A549 (cell line): ENCODE measurements at regions not wholly inside any gene's neighbourhood (a gene's known extent, or its start where the extent isn't known, plus 50 kb on each side); places are given as distances from the start of the nearest gene placed in this dataset.

Source experiments
- ATAC-seq, 2 experiments: fragments of 200-7000 bp in 1 of 2; fragments of >200 bp in 1 of 2; cut with Nextera tagmentation in 1 of 2; cut with Tn5 transposase in 1 of 2; 3 replicates each; pipeline versions ENCODE4 v1.8.0 to v1.9.1; 2018 to 2020; ENCODE audit warnings: mild to moderate bottlenecking in 1 of 2, moderate library complexity in 1 of 2
- CTCF ChIA-PET: fragments of 300-600 bp; sonication (Branson Sonifier 250); formaldehyde crosslinking; extraction: SDS; loops from one replicate; lab custom pipeline; 2021; ENCODE audit warnings: antibody characterized with exemption, inconsistent platforms; lab: Yijun Ruan, JAX
- POLR2A ChIA-PET: fragments of 350-600 bp; formaldehyde crosslinking; extraction: SDS; loops from one replicate; lab custom pipeline; 2021; ENCODE audit warnings: antibody characterized with exemption, inconsistent platforms; lab: Yijun Ruan, JAX
- DNase-seq, 2 experiments: peaks; one replicate each; pipeline versions ENCODE4 v3.0.0 to v3.0.0-alpha.2; 2011 to 2016; ENCODE audit warnings: low read depth in 1 of 2, low spot score in 1 of 2
- FAIRE-seq: peaks from 2 replicates; lab custom pipeline; 2011; peaks lifted over from hg19 to GRCh38; lab: Jason Lieb, UNC
- H3K27ac ChIP-seq, 2 experiments: fragments of >200 bp; sonication (Bioruptor Twin); formaldehyde crosslinking; 3 replicates each; pipeline ENCODE4 v1.5.1; 2016 to 2017
- H3K4me1 ChIP-seq: fragments of >200 bp; sonication (Bioruptor Twin); formaldehyde crosslinking; 3 replicates; pipeline ENCODE4 v1.6.1; 2016
- H3K4me2 ChIP-seq: fragments of >200 bp; sonication (Bioruptor Twin); formaldehyde crosslinking; 3 replicates; pipeline ENCODE4 v1.6.1; 2016
- H3K4me3 ChIP-seq: fragments of >200 bp; sonication (Bioruptor Twin); formaldehyde crosslinking; 3 replicates; pipeline ENCODE4 v1.5.1; 2016
- H3K9me3 ChIP-seq: fragments of >200 bp; sonication (Bioruptor Twin); formaldehyde crosslinking; 3 replicates; pipeline ENCODE4 v1.6.1; 2016
- BCL3 ChIP-seq: fragments of >200 bp; sonication (Bioruptor Twin); formaldehyde crosslinking; IDR thresholded peaks from 3 replicates; pipeline ENCODE4 v1.6.1; 2016
- BHLHE40 ChIP-seq: IDR thresholded peaks from 2 replicates; pipeline ENCODE4 v1.6.1; 2012; ENCODE audit warnings: low read depth, low read length, inconsistent platforms
- CBX2 ChIP-seq: fragments of 200-600 bp; sonication (generic); IDR thresholded peaks from 2 replicates; pipeline ENCODE4 v1.6.1; 2016; ENCODE audit warnings: low read depth, mild to moderate bottlenecking, borderline replicate concordance
- CTCF ChIP-seq: fragments of >200 bp; sonication (Bioruptor Twin); formaldehyde crosslinking; IDR thresholded peaks from 3 replicates; pipeline ENCODE4 v1.5.1; 2016
- EHF ChIP-seq: fragments of 250-450 bp; sonication (Bioruptor Pico); IDR thresholded peaks from 2 replicates; pipeline ENCODE4 v1.5.0; 2020; ENCODE audit warnings: mild to moderate bottlenecking
- EP300 ChIP-seq, 2 experiments: fragments of >200 bp; sonication (Bioruptor Twin); formaldehyde crosslinking; IDR thresholded peaks; 2 replicates in 1 of 2; 3 replicates in 1 of 2; pipeline ENCODE4 v1.6.1; 2016 to 2017
- FOSB ChIP-seq: fragments of 250-450 bp; sonication (Bioruptor Pico); IDR thresholded peaks from 2 replicates; pipeline ENCODE4 v1.5.0; 2020; ENCODE audit warnings: mild to moderate bottlenecking, moderate library complexity
- FOSL2 ChIP-seq, 2 experiments: fragments of 450-650 bp in 1 of 2; fragments of >200 bp in 1 of 2; sonication (Bioruptor Twin) in 1 of 2; formaldehyde crosslinking; IDR thresholded peaks; 2 replicates each; pipeline versions ENCODE4 v1.5.0 to v1.6.1; 2016 to 2020; ENCODE audit warnings: mild to moderate bottlenecking in 1 of 2, moderate library complexity in 1 of 2
- FOXS1 ChIP-seq: fragments of 250-450 bp; sonication (Bioruptor Pico); IDR thresholded peaks from 2 replicates; pipeline ENCODE4 v1.5.0; 2020; ENCODE audit warnings: mild to moderate bottlenecking, moderate library complexity
- HDAC2 ChIP-seq: fragments of 200-600 bp; sonication (generic); IDR thresholded peaks from 2 replicates; pipeline ENCODE4 v1.6.1; 2016
- HMGXB4 ChIP-seq: fragments of 250-450 bp; sonication (Bioruptor Pico); IDR thresholded peaks from 2 replicates; pipeline ENCODE4 v1.5.0; 2021; ENCODE audit warnings: mild to moderate bottlenecking, moderate library complexity, borderline replicate concordance
- HOXA7 ChIP-seq: fragments of 250-450 bp; sonication (Bioruptor Pico); IDR thresholded peaks from 2 replicates; pipeline ENCODE4 v1.5.0; 2020; ENCODE audit warnings: mild to moderate bottlenecking, moderate library complexity
- JUN ChIP-seq, 2 experiments: fragments of >200 bp; sonication (Bioruptor Twin); formaldehyde crosslinking; IDR thresholded peaks; 2 replicates in 1 of 2; 3 replicates in 1 of 2; pipeline ENCODE4 v1.6.1; 2016 to 2017
- JUNB ChIP-seq: fragments of >200 bp; sonication (Bioruptor Twin); formaldehyde crosslinking; IDR thresholded peaks from 2 replicates; pipeline ENCODE4 v1.6.1; 2016
- MAX ChIP-seq: IDR thresholded peaks from 2 replicates; pipeline ENCODE4 v1.6.1; 2012
- MAZ ChIP-seq: fragments of 150-350 bp; IDR thresholded peaks from 2 replicates; pipeline ENCODE4 v1.6.1; 2014; ENCODE audit warnings: antibody characterized with exemption, low read depth, low read length, borderline replicate concordance
- POLR2A ChIP-seq: IDR thresholded peaks from 2 replicates; pipeline ENCODE4 v1.6.1; 2012; ENCODE audit warnings: mild to moderate bottlenecking, low read length
- RARB ChIP-seq: fragments of 250-450 bp; sonication (Bioruptor Pico); IDR thresholded peaks from 2 replicates; pipeline ENCODE4 v1.8.0; 2021; ENCODE audit warnings: mild to moderate bottlenecking, moderate library complexity
- RCOR1 ChIP-seq: fragments of 150-350 bp; IDR thresholded peaks from 2 replicates; pipeline ENCODE4 v1.6.1; 2014; ENCODE audit warnings: antibody characterized with exemption, low read length, low read depth
- RNF2 ChIP-seq: fragments of 200-600 bp; sonication (generic); IDR thresholded peaks from 2 replicates; pipeline ENCODE4 v1.6.1; 2016; ENCODE audit warnings: low read depth, mild to moderate bottlenecking, antibody characterized with exemption, moderate library complexity, borderline replicate concordance
- SMC3 ChIP-seq: fragments of >200 bp; sonication (Bioruptor Twin); formaldehyde crosslinking; IDR thresholded peaks from 3 replicates; pipeline ENCODE4 v1.6.1; 2018; ENCODE audit warnings: inconsistent platforms
- TFCP2L1 ChIP-seq: fragments of 250-450 bp; sonication (Bioruptor Pico); IDR thresholded peaks from 2 replicates; pipeline ENCODE4 v1.5.0; 2021; ENCODE audit warnings: mild to moderate bottlenecking
- TP53 ChIP-seq: fragments of 250-450 bp; sonication (Bioruptor Pico); IDR thresholded peaks from 2 replicates; pipeline ENCODE4 v1.5.0; 2021; ENCODE audit warnings: mild to moderate bottlenecking, moderate library complexity
- USF2 ChIP-seq: fragments of 450-650 bp; IDR thresholded peaks from 2 replicates; pipeline ENCODE4 v1.6.1; 2014; ENCODE audit warnings: antibody characterized with exemption
- ZSCAN20 ChIP-seq: fragments of 250-450 bp; sonication (Bioruptor Pico); IDR thresholded peaks from 2 replicates; pipeline ENCODE4 v1.8.0; 2022; ENCODE audit warnings: mild to moderate bottlenecking, moderate library complexity
- WGBS: methylation state at CpG from one replicate; pipeline ENCODE4 v1.1.6; 2017; ENCODE audit errors: missing lambda C conversion rate; 5-methylcytosine and 5-hydroxymethylcytosine counted together

- ATAC-seq = no peak
- ChIA-PET CTCF (no interaction called here), POLR2A (no interaction called here)
- no peak for FAIRE-seq
- WGBS = under 1% methylated on average over 5 of the region's 5 CpGs
- DNase-seq = no peak
- Histone ChIP-seq H3K4me1 (no peaks in the 10 kb centered on the region), H3K4me3 (no peak overlapping the region), H3K4me2 (no peak overlapping the region), H3K27ac (no peak overlapping the region), H3K9me3 (no peaks in the 10 kb centered on the region)
- TF ChIP-seq USF2 (no peak), SMC3 (no peak), HOXA7 (CRISPR knock-in tag) (no peak), CBX2 (no peak), MAZ (no peak), FOSB (no peak), TFCP2L1 (CRISPR knock-in tag) (no peak), TP53 (no peak), RCOR1 (no peak), HDAC2 (no peak), FOSL2 (IDR thresholded peaks at IDR 0.05) (no peak), FOSL2 (CRISPR knock-in tag; IDR thresholded peaks at IDR 0.05) (no peak), ZSCAN20 (CRISPR knock-in tag) (no peak), EHF (no peak), JUN (IDR thresholded peaks at IDR 0.05) (no peak), FOXS1 (CRISPR knock-in tag) (no peak)
Measured at GRCh38 chr7:51732116-51732515, 415.5 kb upstream of the COBL start.

- no peak overlapping the region for H3K4me3 ChIP-seq
- DNase-seq (no peak), FAIRE-seq (no peak), ATAC-seq (no peak)
- 12% methylated on average over 4 of the region's 4 CpGs for WGBS
- H3K9me3 ChIP-seq = no peaks in the 10 kb centered on the region
- ChIA-PET CTCF (no interaction called here), POLR2A (no interaction called here)
- H3K4me2 ChIP-seq = no peak overlapping the region
- H3K27ac ChIP-seq = no peak overlapping the region
- H3K4me1 ChIP-seq = no peaks in the 10 kb centered on the region
- TF ChIP-seq HMGXB4 (CRISPR knock-in tag) = no peak
- no peak for TF ChIP-seq CTCF
- no peak for TF ChIP-seq POLR2A
- TF ChIP-seq BHLHE40 = no peak
- TF ChIP-seq MAZ = no peak
- TF ChIP-seq SMC3 = no peak
- TF ChIP-seq JUNB = no peak
- no peak for TF ChIP-seq RNF2
Measured at GRCh38 chr7:51731075-51731474, 414.5 kb upstream of the COBL start.

GRCh38 chr7:51727441-51727840 is 410.8 kb upstream of the COBL start:
- Histone ChIP-seq H3K4me2 (no peak overlapping the region), H3K9me3 (no peaks in the 10 kb centered on the region), H3K27ac (no peak overlapping the region), H3K4me3 (no peak overlapping the region), H3K4me1 (no peaks in the 10 kb centered on the region)
- ChIA-PET CTCF (no interaction called here), POLR2A (no interaction called here)
- WGBS = 3% methylated on average over 2 of the region's 2 CpGs
- no peak for FAIRE-seq
- DNase-seq = no peak
- no peak for ATAC-seq
- TF ChIP-seq MAX (no peak), RARB (CRISPR knock-in tag) (no peak), BCL3 (no peak), EP300 (IDR thresholded peaks at IDR 0.05) (no peak), CTCF (no peak)
